ENCODE measurements at regions not wholly inside any gene's neighbourhood (a gene's known extent, or its start where the extent isn't known, plus 50 kb on each side); places are given as distances from the start of the nearest gene placed in this dataset.

DNA sequence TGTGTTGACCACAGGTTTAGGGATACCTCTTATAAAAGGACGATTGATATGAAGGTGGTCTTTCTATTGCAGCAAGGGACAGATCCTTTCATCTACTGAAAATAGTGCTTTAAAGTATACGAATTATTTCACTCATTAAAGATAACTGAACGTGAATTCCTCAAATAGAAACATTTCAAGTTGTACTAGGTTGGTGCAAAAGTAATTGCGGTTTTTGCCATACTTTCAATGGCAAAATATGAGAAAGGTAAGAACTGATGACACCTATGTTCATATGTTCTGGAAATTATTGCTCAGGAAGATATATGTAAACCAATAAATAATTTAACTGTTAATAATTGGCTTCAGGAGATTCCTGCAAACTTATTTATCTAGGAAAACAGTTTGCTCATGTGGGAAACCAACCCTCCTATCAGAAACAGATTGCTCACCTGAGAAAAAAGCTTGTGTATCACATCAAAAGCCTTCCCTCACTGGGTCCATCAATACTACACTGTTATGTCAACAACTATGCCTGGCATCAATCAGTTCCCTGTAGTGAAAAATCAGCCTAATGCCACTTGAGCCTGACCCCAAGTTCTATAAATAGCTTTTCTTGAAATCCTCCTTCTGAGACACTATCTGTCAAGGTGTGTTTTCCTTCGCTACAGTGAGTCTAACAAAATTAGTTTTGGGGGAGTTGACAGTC lies 81.5 kb upstream of the ACSL3 start:
- H3K36me3 Mint-ChIP-seq (ENCODE audit: unreplicated experiment) = peaks cover 2% of the 10 kb centered on the region
- H3K27me3 Mint-ChIP-seq (ENCODE audit: unreplicated experiment) = no peaks in the 10 kb centered on the region
- H3K4me3 Mint-ChIP-seq (ENCODE audit: unreplicated experiment) = no peak overlapping the region
- H3K4me1 Mint-ChIP-seq (ENCODE audit: unreplicated experiment) = peaks cover 6% of the 10 kb centered on the region
- no peak overlapping the region for H3K27ac Mint-ChIP-seq (ENCODE audit: unreplicated experiment)
- no peaks in the 10 kb centered on the region for H3K9me3 Mint-ChIP-seq (ENCODE audit: unreplicated experiment)
- no peak for DNase-seq (ENCODE audit: extremely low spot score, unreplicated experiment)
- no peak for TF ChIP-seq CTCF (IDR thresholded peaks at IDR 0.05)

DNA sequence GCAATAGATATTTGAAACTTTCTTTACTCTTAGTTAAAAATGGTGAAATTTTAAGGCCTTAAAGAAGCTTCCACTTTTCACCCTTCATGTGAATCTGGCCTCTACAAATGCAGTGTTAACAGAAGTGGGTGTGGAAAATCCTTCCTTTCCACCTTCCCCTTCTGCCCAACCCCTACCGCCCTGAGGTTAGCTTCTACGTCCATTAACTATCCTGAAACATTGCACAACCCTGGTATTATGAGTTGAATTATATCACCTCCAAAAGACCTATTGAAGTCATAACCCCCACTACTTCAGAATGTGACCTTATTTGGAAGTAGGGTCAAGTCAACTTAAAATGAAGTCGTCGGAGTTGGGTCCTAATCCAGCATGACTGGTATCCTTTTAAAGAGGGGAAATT lies 80.8 kb upstream of the ACSL3 start:
- Mint-ChIP-seq H3K36me3 (ENCODE audit: unreplicated experiment) (peaks cover 2% of the 10 kb centered on the region), H3K4me1 (ENCODE audit: unreplicated experiment) (peaks cover 2% of the 10 kb centered on the region), H3K4me3 (ENCODE audit: unreplicated experiment) (no peak overlapping the region), H3K27ac (ENCODE audit: unreplicated experiment) (no peak overlapping the region), H3K27me3 (ENCODE audit: unreplicated experiment) (no peaks in the 10 kb centered on the region), H3K9me3 (ENCODE audit: unreplicated experiment) (no peaks in the 10 kb centered on the region)
- DNase-seq (ENCODE audit: extremely low spot score, unreplicated experiment) = no peak
- TF ChIP-seq CTCF (IDR thresholded peaks at IDR 0.05) = no peak

DNA sequence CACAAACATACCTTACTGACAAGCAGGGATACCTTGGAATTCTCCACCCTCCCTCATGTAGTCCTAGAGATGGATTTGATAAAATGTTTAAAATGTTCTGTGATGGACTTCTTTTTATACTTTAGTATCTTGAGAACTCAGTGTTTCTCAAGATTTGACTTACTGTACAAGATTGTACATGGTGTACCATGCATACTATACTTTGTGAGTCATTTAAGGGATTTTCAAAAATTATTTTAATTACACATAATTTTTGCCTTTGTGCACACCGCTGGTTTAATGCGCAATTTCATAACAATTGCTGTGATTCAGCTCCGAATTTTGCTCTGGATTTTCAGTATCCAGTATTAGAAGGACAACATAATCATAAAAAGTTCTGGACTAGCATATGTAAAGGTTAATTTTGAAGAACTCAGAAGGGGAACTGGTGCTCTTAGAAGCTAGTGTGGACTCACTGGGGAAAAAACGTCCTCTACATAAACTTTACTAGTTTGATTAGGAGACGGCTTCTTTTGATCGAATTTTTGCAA lies 78.6 kb upstream of the ACSL3 start:
- no peak for DNase-seq (ENCODE audit: extremely low spot score, unreplicated experiment)
- H3K4me1 Mint-ChIP-seq (ENCODE audit: unreplicated experiment) = peaks cover 6% of the 10 kb centered on the region
- H3K4me3 Mint-ChIP-seq (ENCODE audit: unreplicated experiment) = no peak overlapping the region
- no peaks in the 10 kb centered on the region for H3K27me3 Mint-ChIP-seq (ENCODE audit: unreplicated experiment)
- peaks cover 11% of the 10 kb centered on the region for H3K9me3 Mint-ChIP-seq (ENCODE audit: unreplicated experiment)
- no peak for TF ChIP-seq CTCF (IDR thresholded peaks at IDR 0.05)
- H3K36me3 Mint-ChIP-seq (ENCODE audit: unreplicated experiment) = peaks cover 2% of the 10 kb centered on the region
- no peak overlapping the region for H3K27ac Mint-ChIP-seq (ENCODE audit: unreplicated experiment)

DNA sequence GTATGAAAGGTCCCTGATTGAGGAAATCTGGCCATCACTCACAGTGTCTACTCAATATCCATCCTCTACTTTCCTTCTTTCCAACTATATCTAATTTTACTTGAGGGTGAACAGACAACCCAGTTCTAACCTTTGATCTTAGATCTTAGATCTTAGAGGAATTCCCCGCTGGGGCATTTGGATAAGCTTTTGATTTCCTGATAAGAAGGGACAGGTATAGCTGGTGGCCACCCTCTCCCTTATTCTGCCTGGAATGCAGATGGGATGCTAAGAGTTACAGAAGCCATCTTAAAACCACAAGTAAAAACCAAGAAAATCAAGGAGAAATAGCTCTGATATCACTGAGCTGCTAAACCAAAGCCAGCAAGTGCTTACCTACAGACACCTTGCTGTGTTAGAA lies 77.2 kb upstream of the ACSL3 start:
- TF ChIP-seq CTCF (IDR thresholded peaks at IDR 0.05) = no peak
- Mint-ChIP-seq H3K27ac (ENCODE audit: unreplicated experiment) (no peak overlapping the region), H3K4me1 (ENCODE audit: unreplicated experiment) (peaks cover 20% of the 10 kb centered on the region)

DNA sequence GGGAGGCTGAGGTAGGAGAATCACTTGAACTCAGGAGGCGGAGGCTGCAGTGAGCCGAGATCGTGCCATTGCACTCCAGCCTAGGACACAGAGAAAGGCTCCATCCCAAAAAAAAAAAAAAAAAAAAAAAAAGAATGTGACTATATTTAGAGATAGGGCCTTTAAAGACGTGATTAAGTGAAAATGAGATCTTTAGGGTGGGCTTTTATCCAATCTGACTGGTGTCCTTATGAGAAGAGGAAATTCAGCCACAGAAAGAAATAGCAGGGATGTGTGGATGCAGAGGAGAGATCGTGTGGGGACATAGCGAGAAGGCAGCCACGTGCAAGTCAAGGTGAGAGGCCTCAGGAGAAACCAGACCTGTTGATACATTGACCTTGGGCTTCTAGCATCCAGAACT lies 69.9 kb upstream of the ACSL3 start:
- Mint-ChIP-seq H3K4me3 (ENCODE audit: unreplicated experiment) (no peak overlapping the region), H3K9me3 (ENCODE audit: unreplicated experiment) (peaks cover 11% of the 10 kb centered on the region), H3K36me3 (ENCODE audit: unreplicated experiment) (no peaks in the 10 kb centered on the region), H3K4me1 (ENCODE audit: unreplicated experiment) (peaks cover 65% of the 10 kb centered on the region), H3K27ac (ENCODE audit: unreplicated experiment) (no peak overlapping the region), H3K27me3 (ENCODE audit: unreplicated experiment) (no peaks in the 10 kb centered on the region)
- DNase-seq (ENCODE audit: extremely low spot score, unreplicated experiment) = no peak
- no peak for TF ChIP-seq CTCF (IDR thresholded peaks at IDR 0.05)

More for the DNA sequence above, 77.2 kb upstream of the ACSL3 start:
- DNase-seq (ENCODE audit: extremely low spot score, unreplicated experiment) = no peak
- Mint-ChIP-seq H3K4me3 (ENCODE audit: unreplicated experiment) (no peak overlapping the region), H3K27me3 (ENCODE audit: unreplicated experiment) (no peaks in the 10 kb centered on the region), H3K9me3 (ENCODE audit: unreplicated experiment) (peaks cover 11% of the 10 kb centered on the region), H3K36me3 (ENCODE audit: unreplicated experiment) (peaks cover 2% of the 10 kb centered on the region)
